Liver (tissue), 8 donors: ENCODE measurements at regions not wholly inside any gene's neighbourhood (a gene's known extent, or its start where the extent isn't known, plus 50 kb on each side); places are given as distances from the start of the nearest gene placed in this dataset.

ENCODE experiments used
- DNase-seq: peaks from one replicate; pipeline ENCODE4 v3.0.0-alpha.2; 2017; ENCODE audit warnings: low spot score
- H3K27ac ChIP-seq, 2 donors: one replicate each; pipeline ENCODE4 v1.7.0; 2013; ENCODE audit warnings: inconsistent platforms in 2 of 2, low read length in 2 of 2, control low read depth in 1 of 2, low read depth in 1 of 2, mild to moderate bottlenecking in 1 of 2
- H3K27me3 ChIP-seq, 4 donors: one replicate each; pipeline versions ENCODE4 v1.6.1 to v1.7.0; 2013; ENCODE audit warnings: low read length in 3 of 4, inconsistent platforms in 1 of 4, mild to moderate bottlenecking in 1 of 4, moderate library complexity in 1 of 4; ENCODE audit not compliant: control insufficient read depth in 4 of 4, insufficient read depth in 4 of 4
- H3K36me3 ChIP-seq, 4 donors: one replicate each; pipeline versions ENCODE4 v1.6.1 to v1.7.0; 2013; ENCODE audit warnings: low read length in 3 of 4, mild to moderate bottlenecking in 3 of 4, low read depth in 1 of 4, moderate library complexity in 1 of 4; ENCODE audit not compliant: control insufficient read depth in 4 of 4, insufficient read depth in 3 of 4
- H3K4me1 ChIP-seq, 4 donors: one replicate each; pipeline versions ENCODE4 v1.6.1 to v1.7.0; 2013; ENCODE audit warnings: low read length in 3 of 4, mild to moderate bottlenecking in 3 of 4, moderate library complexity in 1 of 4; ENCODE audit not compliant: control insufficient read depth in 4 of 4, insufficient read depth in 4 of 4
- H3K4me3 ChIP-seq, 3 donors: one replicate each; pipeline versions ENCODE4 v1.6.1 to v1.7.0; 2013; ENCODE audit warnings: low read length in 3 of 3, control low read depth in 1 of 3, low read depth in 1 of 3, mild to moderate bottlenecking in 1 of 3
- H3K9ac ChIP-seq, 2 donors: one replicate each; pipeline ENCODE4 v1.7.0; 2013; ENCODE audit warnings: low read length in 2 of 2, mild to moderate bottlenecking in 2 of 2, moderate library complexity in 2 of 2, control low read depth in 1 of 2, low read depth in 1 of 2
- H3K9me3 ChIP-seq, 4 donors: one replicate each; pipeline versions ENCODE4 v1.6.1 to v1.7.0; 2013; ENCODE audit warnings: low read length in 3 of 4; ENCODE audit not compliant: control insufficient read depth in 4 of 4
- ATF3 ChIP-seq: IDR thresholded peaks from 2 replicates; pipeline ENCODE4 v1.6.1; 2016; ENCODE audit warnings: antibody characterized with exemption
- CTCF ChIP-seq: fragments of 150-350 bp; IDR thresholded peaks from 2 replicates; pipeline ENCODE4 v1.5.1; 2017; ENCODE audit warnings: improper control_type of control experiment, low read depth, low read length; ENCODE audit not compliant: missing input control
- FOXA1 ChIP-seq: IDR thresholded peaks from 2 replicates; pipeline ENCODE4 v1.6.1; 2016; ENCODE audit warnings: antibody characterized with exemption
- FOXA2 ChIP-seq: IDR thresholded peaks from 2 replicates; pipeline ENCODE4 v1.6.1; 2016; ENCODE audit warnings: antibody characterized with exemption
- GABPA ChIP-seq, 2 donors: IDR thresholded peaks in 1 of 2; conservative IDR thresholded peaks in 1 of 2; 2 replicates each; pipeline ENCODE4 v1.6.1; 2016; ENCODE audit warnings: antibody characterized with exemption in 2 of 2, mild to moderate bottlenecking in 1 of 2, moderate library complexity in 1 of 2
- HNF4A ChIP-seq, 2 donors: conservative IDR thresholded peaks; 2 replicates each; pipeline ENCODE4 v1.6.1; 2016; ENCODE audit warnings: antibody characterized with exemption in 2 of 2, mild to moderate bottlenecking in 2 of 2
- HNF4G ChIP-seq: IDR thresholded peaks from 2 replicates; pipeline ENCODE4 v1.6.1; 2016; ENCODE audit warnings: antibody characterized with exemption
- JUND ChIP-seq, 2 donors: IDR thresholded peaks; 2 replicates each; pipeline ENCODE4 v1.6.1; 2016; ENCODE audit warnings: antibody characterized with exemption in 2 of 2
- MAX ChIP-seq: IDR thresholded peaks from 2 replicates; pipeline ENCODE4 v1.6.1; 2016; ENCODE audit warnings: antibody characterized with exemption
- NR2F2 ChIP-seq: IDR thresholded peaks from 2 replicates; pipeline ENCODE4 v1.6.1; 2016; ENCODE audit warnings: antibody characterized with exemption
- RAD21 ChIP-seq, 2 donors: IDR thresholded peaks; 2 replicates each; pipeline ENCODE4 v1.6.1; 2016; ENCODE audit warnings: antibody characterized with exemption in 2 of 2, mild to moderate bottlenecking in 2 of 2
- REST ChIP-seq: IDR thresholded peaks from 2 replicates; pipeline ENCODE4 v1.6.1; 2016; ENCODE audit warnings: antibody characterized with exemption, mild to moderate bottlenecking
- SP1 ChIP-seq: IDR thresholded peaks from 2 replicates; pipeline ENCODE4 v1.6.1; 2018; ENCODE audit warnings: antibody characterized with exemption, mild to moderate bottlenecking
- TAF1 ChIP-seq: conservative IDR thresholded peaks from 2 replicates; pipeline ENCODE4 v1.6.1; 2016; ENCODE audit warnings: antibody characterized with exemption, mild to moderate bottlenecking
- YY1 ChIP-seq: IDR thresholded peaks from 2 replicates; pipeline ENCODE4 v1.6.1; 2016; ENCODE audit warnings: antibody characterized with exemption, mild to moderate bottlenecking
- ZBTB33 ChIP-seq: IDR thresholded peaks from 2 replicates; pipeline ENCODE4 v1.6.1; 2016; ENCODE audit warnings: antibody characterized with exemption
- WGBS: extraction: QIAGEN DNeasy Blood & Tissue Kit; methylation state at CpG from one replicate; pipeline ENCODE4 v1.1.7; 2013; 5-methylcytosine and 5-hydroxymethylcytosine counted together
- donor health status: healthy.
- donor health status: healthy.
- donor health status: healthy.
- donor health status: healthy.
- donor health status: healthy.

GRCh38 chr14:52185178-52185577, 82.3 kb upstream of the PTGDR start:
- Histone ChIP-seq H3K27ac (no peak overlapping the region), H3K36me3 (no peaks in the 10 kb centered on the region), H3K4me1 (no peaks in the 10 kb centered on the region), H3K27me3 (no peaks in the 10 kb centered on the region), H3K9me3 (no peaks in the 10 kb centered on the region), H3K4me3 (no peak overlapping the region), H3K9ac (no peak overlapping the region)
- no peak for TF ChIP-seq HNF4G
- TF ChIP-seq MAX, result no peak
- no peak for TF ChIP-seq RAD21 (IDR thresholded peaks at IDR 0.05)
- no peak for TF ChIP-seq FOXA1
- TF ChIP-seq CTCF, result no peak
- TF ChIP-seq SP1, result no peak
- TF ChIP-seq REST, result no peak
- no peak for TF ChIP-seq TAF1
- TF ChIP-seq NR2F2, result no peak
- no peak for TF ChIP-seq YY1
- no peak for TF ChIP-seq ATF3
- no peak for DNase-seq
- 83% methylated on average over 3 of the region's 3 CpGs for WGBS

- Histone ChIP-seq H3K4me3 (no peak overlapping the region), H3K36me3 (no peaks in the 10 kb centered on the region), H3K27ac (no peak overlapping the region), H3K9me3 (no peaks in the 10 kb centered on the region), H3K4me1 (no peaks in the 10 kb centered on the region), H3K9ac (no peak overlapping the region), H3K27me3 (no peaks in the 10 kb centered on the region)
- 55% methylated on average over 2 of the region's 2 CpGs for WGBS
- TF ChIP-seq JUND (IDR thresholded peaks at IDR 0.05) (no peak), GABPA (IDR thresholded peaks at IDR 0.05 in 1 of 2, conservative IDR thresholded peaks at IDR 0.05 in 1 of 2) (no peak), FOXA2 (no peak), REST (no peak), YY1 (no peak), HNF4G (no peak), TAF1 (no peak), ATF3 (no peak), SP1 (no peak), HNF4A (conservative IDR thresholded peaks at IDR 0.05) (no peak), ZBTB33 (no peak), MAX (no peak)
- DNase-seq, result no peak
These were observed 84.6 kb upstream of the PTGDR start for GRCh38 chr14:52182853-52183252.
